ENCODE measurements at regions not wholly inside any gene's neighbourhood (a gene's known extent, or its start where the extent isn't known, plus 50 kb on each side); places are given as distances from the start of the nearest gene placed in this dataset.

DNA sequence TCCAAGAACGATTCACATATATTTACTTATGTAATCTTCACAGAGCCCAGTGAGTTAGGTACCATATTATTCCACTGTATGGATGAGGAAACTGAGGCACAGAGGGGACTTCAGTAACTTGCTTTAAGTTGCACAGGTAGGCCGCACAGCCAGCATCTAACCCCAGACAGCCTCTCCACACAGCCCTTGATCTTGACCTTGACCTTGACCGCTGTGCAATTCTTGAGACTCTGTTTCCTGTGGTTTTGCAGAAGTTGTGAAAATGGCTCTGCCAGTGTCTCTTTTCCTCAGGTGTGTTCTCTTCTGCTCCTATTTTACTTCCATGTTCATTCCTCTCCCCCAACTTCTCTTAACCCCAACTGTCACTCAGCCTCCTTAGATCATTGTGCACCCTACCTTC is 206.5 kb downstream of the SOX11 start:
- TF ChIP-seq, protein P1, sequence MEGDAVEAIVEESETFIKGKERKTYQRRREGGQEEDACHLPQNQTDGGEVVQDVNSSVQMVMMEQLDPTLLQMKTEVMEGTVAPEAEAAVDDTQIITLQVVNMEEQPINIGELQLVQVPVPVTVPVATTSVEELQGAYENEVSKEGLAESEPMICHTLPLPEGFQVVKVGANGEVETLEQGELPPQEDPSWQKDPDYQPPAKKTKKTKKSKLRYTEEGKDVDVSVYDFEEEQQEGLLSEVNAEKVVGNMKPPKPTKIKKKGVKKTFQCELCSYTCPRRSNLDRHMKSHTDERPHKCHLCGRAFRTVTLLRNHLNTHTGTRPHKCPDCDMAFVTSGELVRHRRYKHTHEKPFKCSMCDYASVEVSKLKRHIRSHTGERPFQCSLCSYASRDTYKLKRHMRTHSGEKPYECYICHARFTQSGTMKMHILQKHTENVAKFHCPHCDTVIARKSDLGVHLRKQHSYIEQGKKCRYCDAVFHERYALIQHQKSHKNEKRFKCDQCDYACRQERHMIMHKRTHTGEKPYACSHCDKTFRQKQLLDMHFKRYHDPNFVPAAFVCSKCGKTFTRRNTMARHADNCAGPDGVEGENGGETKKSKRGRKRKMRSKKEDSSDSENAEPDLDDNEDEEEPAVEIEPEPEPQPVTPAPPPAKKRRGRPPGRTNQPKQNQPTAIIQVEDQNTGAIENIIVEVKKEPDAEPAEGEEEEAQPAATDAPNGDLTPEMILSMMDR (conservative IDR thresholded peaks at IDR 0.05), result no peak
- TF ChIP-seq ZFX (IDR thresholded peaks at IDR 0.05), result no peak
